8988T (cell line): ENCODE measurements at regions not wholly inside any gene's neighbourhood (a gene's known extent, or its start where the extent isn't known, plus 50 kb on each side); places are given as distances from the start of the nearest gene placed in this dataset.

ENCODE experiments used
- DNase-seq: peaks from one replicate; pipeline ENCODE4 v3.0.0; 2011

- DNase-seq: no peak
Observed at GRCh38 chr2:139940686-139941085, 1160.5 kb upstream of the NXPH2 start.

- DNase-seq: no peak
Observed at GRCh38 chr2:139925903-139926302, 1145.7 kb upstream of the NXPH2 start.

- no peak for DNase-seq
Observed at GRCh38 chr2:139924070-139924469, 1143.9 kb upstream of the NXPH2 start.

- DNase-seq: no peak
Observed at GRCh38 chr2:139918982-139919381, 1138.8 kb upstream of the NXPH2 start.

GRCh38 chr2:139917690-139918384, 1137.6 kb upstream of the NXPH2 start:
- no peak for DNase-seq

GRCh38 chr2:139916822-139917221, 1136.6 kb upstream of the NXPH2 start:
- no peak for DNase-seq

- DNase-seq: no peak
Observed at GRCh38 chr2:139911160-139911559, 1131.0 kb upstream of the NXPH2 start.

GRCh38 chr2:139909136-139909535, 1128.9 kb upstream of the NXPH2 start:
- DNase-seq: no peak

GRCh38 chr2:139905624-139906023, 1125.4 kb upstream of the NXPH2 start:
- no peak for DNase-seq

GRCh38 chr2:139891636-139892035, 1111.4 kb upstream of the NXPH2 start:
- DNase-seq: no peak

- no peak for DNase-seq
Observed at GRCh38 chr2:139885921-139886498, 1105.8 kb upstream of the NXPH2 start.

GRCh38 chr2:139876964-139877363, 1096.8 kb upstream of the NXPH2 start:
- no peak for DNase-seq

GRCh38 chr2:139876321-139876720, 1096.1 kb upstream of the NXPH2 start:
- DNase-seq: no peak

- no peak for DNase-seq
Observed at GRCh38 chr2:139872503-139872902, 1092.3 kb upstream of the NXPH2 start.

- no peak for DNase-seq
Observed at GRCh38 chr2:139872032-139872431, 1091.8 kb upstream of the NXPH2 start.

- no peak for DNase-seq
Observed at GRCh38 chr2:139867601-139868226, 1087.5 kb upstream of the NXPH2 start.

- DNase-seq: no peak
Observed at GRCh38 chr2:139864821-139865302, 1084.7 kb upstream of the NXPH2 start.

- DNase-seq: no peak
Observed at GRCh38 chr2:139854769-139855483, 1074.7 kb upstream of the NXPH2 start.

GRCh38 chr2:139850254-139850890, 1070.2 kb upstream of the NXPH2 start:
- no peak for DNase-seq

GRCh38 chr2:139836769-139837168, 1056.6 kb upstream of the NXPH2 start:
- no peak for DNase-seq

- no peak for DNase-seq
Observed at GRCh38 chr2:139835101-139835500, 1054.9 kb upstream of the NXPH2 start.

- no peak for DNase-seq
Observed at GRCh38 chr2:139828011-139828410, 1047.8 kb upstream of the NXPH2 start.

- no peak for DNase-seq
Observed at GRCh38 chr2:139825726-139826125, 1045.5 kb upstream of the NXPH2 start.
